NCI-H1694 (cell line): ENCODE measurements at regions not wholly inside any gene's neighbourhood (a gene's known extent, or its start where the extent isn't known, plus 50 kb on each side); places are given as distances from the start of the nearest gene placed in this dataset.
"Not testable (repeated sequence)": the region's sequence is repeated elsewhere in the genome, so short reads cannot be mapped to it uniquely, and the experiment has no call there.

Source experiments
- DNase-seq: peaks from one replicate; lab custom pipeline; 2025; lab: John Stamatoyannopoulos, UW

- no peak for DNase-seq
These were observed 404.7 kb upstream of the PODXL start for GRCh38 chr7:131961054-131961680.

- DNase-seq: no peak
These were observed 402.8 kb upstream of the PODXL start for GRCh38 chr7:131959106-131959812.

GRCh38 chr7:131957338-131958020 lies 401.1 kb upstream of the PODXL start:
- DNase-seq: no peak

GRCh38 chr7:131956864-131957263 lies 400.4 kb upstream of the PODXL start:
- no peak for DNase-seq

- DNase-seq: no peak
These were observed 399.3 kb upstream of the PODXL start for GRCh38 chr7:131955679-131956078.

- no peak for DNase-seq
These were observed 396.8 kb upstream of the PODXL start for GRCh38 chr7:131953184-131953583.

DNA sequence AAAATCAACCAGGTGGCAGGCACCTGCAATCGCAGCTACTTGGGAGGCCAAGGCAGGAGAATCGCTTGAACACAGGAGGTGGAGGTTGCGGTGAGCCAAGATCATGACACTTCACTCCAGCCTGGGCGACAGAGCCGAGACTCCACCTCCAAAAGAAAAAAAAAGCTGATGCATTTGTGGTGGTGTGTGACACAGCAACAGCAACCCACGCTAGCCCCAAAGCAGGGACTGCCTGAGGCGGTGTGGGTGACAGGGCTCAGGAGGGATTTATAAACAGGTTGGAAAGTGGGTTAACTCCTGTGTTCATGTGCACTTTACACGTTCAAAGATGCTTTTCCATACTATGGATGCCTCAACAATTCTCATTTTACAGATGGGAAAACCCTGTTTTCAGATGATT lies 395.9 kb upstream of the PODXL start:
- no peak for DNase-seq

DNA sequence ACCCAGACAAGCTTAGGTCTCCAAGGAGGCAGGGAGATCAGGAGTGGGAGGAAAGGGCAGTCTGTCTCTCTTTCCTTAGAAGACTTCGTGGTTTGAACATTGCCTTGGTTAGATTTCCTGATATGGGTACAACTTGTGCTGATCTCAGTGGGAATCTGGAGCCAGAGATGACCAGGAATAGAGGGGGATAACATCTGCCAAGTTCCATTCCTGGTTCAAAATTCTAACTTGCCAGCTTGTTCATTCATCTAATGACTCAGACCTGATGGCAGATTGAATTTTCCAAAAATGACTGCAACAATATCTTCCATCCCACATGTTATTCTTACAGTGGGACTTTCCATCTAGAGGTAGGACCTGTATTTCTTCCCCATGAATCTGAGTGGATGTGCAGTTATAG lies 394.3 kb upstream of the PODXL start:
- no peak for DNase-seq

DNA sequence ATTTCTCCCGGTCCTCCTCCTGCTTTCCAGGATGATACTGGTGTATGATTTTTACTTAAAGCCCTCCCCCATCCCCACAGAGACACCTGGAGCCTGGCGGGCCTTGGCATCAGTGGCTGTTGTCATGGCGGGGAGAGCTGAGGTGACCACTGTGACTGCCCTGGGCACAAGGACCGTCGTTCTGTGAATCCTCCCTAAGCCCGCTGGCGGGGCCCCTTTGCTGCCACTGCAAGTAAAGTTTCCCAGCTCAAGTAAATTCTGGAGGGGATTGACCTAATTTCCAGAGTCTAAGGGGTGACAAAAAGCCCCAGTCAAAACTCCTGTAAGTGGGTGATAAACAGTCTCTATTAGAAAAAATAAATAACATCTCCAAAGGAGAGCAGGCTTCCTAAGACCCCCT lies 393.2 kb upstream of the PODXL start:
- no peak for DNase-seq

DNA sequence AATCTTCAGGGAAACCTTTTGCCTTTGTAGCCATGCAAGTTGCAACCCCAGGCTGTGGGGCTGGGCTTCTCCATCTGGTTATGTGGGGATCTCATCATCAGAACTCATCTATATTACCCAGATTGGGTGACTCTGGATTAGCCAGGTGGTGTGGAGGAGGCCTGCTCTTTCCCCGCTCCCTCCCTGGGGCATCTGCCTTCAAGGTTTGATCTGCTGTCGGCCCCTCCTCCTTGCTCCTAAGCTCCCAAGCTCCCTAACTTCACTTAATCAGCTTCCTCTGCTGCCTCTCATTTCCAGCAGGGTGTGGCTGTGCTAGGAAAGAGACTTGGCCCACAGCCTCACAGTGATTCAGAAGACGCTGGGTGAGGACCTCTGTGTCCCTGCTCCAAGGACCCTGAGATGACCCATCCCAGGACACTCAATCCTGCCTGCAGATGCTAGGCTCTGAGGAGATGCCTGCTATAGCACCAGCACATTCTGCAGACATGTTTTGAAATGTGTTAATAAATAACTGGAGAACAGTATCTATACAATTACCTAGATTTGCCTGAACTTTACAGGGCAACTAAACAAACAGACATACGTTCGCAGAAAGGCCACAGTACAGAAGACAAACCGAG lies 392.1 kb upstream of the PODXL start:
- peak; percentile 45 for DNase-seq

GRCh38 chr7:131947661-131948060 lies 391.2 kb upstream of the PODXL start:
- no peak for DNase-seq

- no peak for DNase-seq
These were observed 389.6 kb upstream of the PODXL start for GRCh38 chr7:131945957-131946544.

- peak; percentile 56 for DNase-seq
These were observed 389.0 kb upstream of the PODXL start for GRCh38 chr7:131945313-131945911.

- DNase-seq: no peak
These were observed 388.2 kb upstream of the PODXL start for GRCh38 chr7:131944556-131945069.

GRCh38 chr7:131943646-131944045 lies 387.2 kb upstream of the PODXL start:
- DNase-seq: no peak

- DNase-seq: no peak
These were observed 386.8 kb upstream of the PODXL start for GRCh38 chr7:131943211-131943610.

DNA sequence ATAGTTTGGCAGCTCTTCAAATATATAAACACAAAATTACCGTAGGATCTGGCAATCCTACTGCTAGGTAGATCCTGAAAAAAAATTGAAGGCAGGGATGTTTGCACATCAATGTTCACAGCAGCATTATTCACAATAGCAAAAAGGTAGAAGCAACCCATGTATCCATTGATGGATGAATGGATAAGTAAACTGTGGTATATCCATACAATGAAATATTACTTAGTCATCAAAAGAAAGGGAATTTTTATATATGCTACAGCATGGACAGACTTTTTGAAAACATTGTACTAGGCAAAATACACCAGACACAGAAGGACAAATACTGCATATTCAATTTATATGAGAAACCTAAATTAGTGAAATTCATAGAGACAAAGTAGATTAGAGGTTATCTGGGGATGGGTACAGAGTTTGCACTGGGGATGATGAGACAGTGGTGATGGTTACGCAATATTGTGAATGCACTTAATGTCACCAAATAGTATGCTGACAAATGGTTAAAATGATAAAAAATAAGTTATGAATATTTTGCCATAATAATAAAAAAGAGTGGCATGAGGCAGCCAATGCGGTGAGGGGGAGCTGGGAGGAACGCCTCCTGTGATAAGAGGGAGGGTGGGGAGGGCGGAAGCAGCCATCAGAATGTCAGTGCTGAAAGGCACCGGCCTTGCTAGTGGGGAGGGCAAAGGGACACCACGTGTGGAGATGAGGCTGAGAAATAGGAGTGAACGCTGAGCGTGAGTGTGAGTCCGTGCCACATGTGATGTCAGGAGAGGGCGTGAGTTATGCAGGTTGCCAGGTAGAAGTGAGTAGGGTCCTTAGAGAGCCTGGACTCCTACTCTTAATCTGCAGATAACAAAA lies 386.1 kb upstream of the PODXL start:
- DNase-seq: no peak

DNA sequence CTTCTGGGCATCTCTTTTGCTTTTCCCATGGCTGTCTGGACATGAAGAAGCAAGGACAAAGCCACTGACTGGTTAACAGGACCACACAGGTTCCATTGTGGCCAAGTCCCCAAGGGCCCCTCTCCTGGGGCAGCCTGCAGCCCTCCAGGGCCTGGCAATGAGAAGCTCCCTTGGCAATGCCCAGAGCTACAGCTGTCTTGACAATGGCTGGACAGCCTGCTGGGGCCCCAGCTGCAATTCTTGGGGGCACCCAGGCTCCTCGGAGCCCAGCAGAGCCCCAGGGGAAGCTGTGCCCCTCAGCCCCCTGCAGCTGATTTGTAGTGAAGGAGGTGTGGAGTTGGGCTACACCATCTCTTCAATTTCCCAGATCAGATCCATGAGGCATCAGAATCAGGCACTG lies 384.9 kb upstream of the PODXL start:
- no peak for DNase-seq

- DNase-seq: no peak
These were observed 384.3 kb upstream of the PODXL start for GRCh38 chr7:131940621-131941165.

GRCh38 chr7:131938788-131939187 lies 382.4 kb upstream of the PODXL start:
- not testable (repeated sequence) for DNase-seq

DNA sequence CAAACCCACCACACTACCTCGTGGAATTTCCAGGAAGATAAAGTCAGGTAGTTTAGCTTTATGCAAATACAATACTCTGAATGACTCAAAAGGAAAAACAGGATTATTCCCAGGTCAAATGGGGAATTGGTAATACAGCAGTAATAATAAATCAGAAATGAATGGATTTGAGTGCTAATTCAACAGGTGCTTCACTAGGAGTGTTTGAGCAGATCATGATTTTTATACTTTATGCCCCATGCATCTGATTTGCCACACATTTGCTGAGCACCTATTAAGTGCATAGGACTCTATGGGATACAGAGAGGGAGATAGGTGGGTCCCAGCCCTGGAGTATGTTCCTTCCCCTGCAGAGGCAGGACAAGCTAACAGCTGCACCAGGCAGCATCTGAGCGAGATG lies 381.4 kb upstream of the PODXL start:
- no peak for DNase-seq
